Astrocyte (in vitro differentiated cells and primary cell): ENCODE measurements at regions not wholly inside any gene's neighbourhood (a gene's known extent, or its start where the extent isn't known, plus 50 kb on each side); places are given as distances from the start of the nearest gene placed in this dataset.

Experiments
- EZH2 ChIP-seq: IDR thresholded peaks from 2 replicates; pipeline ENCODE4 v1.6.1; 2012; ENCODE audit warnings: mild to moderate bottlenecking, low read length, inconsistent platforms; ENCODE audit not compliant: insufficient read depth
- TF ChIP-seq, protein P1 (sequence below): IDR thresholded peaks from 2 replicates; pipeline ENCODE4 v1.5.1; 2011; ENCODE audit warnings: low read depth, mild to moderate bottlenecking, inconsistent platforms, low read length, moderate library complexity; ENCODE audit not compliant: insufficient read depth

DNA sequence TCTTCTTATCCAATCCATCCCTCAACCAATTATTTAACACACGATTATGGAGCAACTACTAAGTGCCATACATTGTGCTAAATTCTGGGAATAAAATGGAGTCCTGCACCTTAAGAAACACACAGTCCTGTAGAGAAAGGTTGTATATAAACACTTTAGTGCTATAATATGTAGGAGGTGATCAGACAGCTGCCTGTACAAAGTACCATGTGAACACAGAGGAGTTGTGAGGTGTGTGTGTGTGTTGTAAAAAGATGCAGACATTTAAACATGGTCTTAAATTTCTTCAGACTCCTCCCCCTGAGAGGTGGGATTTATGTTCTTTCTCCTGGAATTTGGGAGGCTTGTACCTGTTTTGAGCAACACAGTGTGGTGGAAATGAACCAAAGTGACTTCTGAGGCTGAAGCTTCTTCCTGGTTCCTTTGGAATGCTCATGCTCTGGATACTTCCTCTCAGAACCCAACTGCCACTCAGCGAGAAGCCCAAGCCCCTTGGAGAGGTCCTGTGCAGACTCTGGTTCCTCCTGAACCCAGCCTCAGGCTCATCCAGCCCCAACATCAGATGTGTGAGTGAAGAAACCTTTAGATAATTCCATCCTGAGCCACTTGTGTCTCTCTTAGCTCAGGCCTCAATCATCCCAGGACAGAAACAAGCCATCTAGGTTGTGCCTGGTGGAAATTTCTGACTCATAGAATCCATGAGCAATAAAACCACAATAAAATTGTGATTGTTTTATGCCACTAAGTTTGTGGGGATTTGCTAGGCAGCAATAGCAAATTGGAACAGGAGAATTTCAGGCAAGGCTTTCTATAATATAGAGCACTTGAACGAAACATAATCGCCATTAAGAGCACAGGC, 161.2 kb upstream of the FAM3C start:
- TF ChIP-seq, protein P1, sequence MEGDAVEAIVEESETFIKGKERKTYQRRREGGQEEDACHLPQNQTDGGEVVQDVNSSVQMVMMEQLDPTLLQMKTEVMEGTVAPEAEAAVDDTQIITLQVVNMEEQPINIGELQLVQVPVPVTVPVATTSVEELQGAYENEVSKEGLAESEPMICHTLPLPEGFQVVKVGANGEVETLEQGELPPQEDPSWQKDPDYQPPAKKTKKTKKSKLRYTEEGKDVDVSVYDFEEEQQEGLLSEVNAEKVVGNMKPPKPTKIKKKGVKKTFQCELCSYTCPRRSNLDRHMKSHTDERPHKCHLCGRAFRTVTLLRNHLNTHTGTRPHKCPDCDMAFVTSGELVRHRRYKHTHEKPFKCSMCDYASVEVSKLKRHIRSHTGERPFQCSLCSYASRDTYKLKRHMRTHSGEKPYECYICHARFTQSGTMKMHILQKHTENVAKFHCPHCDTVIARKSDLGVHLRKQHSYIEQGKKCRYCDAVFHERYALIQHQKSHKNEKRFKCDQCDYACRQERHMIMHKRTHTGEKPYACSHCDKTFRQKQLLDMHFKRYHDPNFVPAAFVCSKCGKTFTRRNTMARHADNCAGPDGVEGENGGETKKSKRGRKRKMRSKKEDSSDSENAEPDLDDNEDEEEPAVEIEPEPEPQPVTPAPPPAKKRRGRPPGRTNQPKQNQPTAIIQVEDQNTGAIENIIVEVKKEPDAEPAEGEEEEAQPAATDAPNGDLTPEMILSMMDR, result no peak
- TF ChIP-seq EZH2, result no peak
